H1 (cell line): ENCODE measurements at regions not wholly inside any gene's neighbourhood (a gene's known extent, or its start where the extent isn't known, plus 50 kb on each side); places are given as distances from the start of the nearest gene placed in this dataset.

Source experiments
- CTCF ChIA-PET: fragments of 300-600 bp; sonication (Branson Sonifier 250); formaldehyde crosslinking; loops from one replicate; lab custom pipeline; 2021; ENCODE audit not compliant: partially characterized antibody; lab: Charles Lee
- POLR2A ChIA-PET: fragments of 300-600 bp; sonication (Branson Sonifier 250); formaldehyde crosslinking; loops from one replicate; lab custom pipeline; 2021; ENCODE audit warnings: inconsistent platforms; ENCODE audit not compliant: partially characterized antibody; lab: Charles Lee
- DNase-seq, 2 experiments: peaks; one replicate each; pipeline versions ENCODE4 v3.0.0 to v3.0.0-alpha.2; 2010 to 2022; ENCODE audit warnings: low spot score in 2 of 2, low read depth in 1 of 2, mixed read lengths in 1 of 2
- FAIRE-seq: peaks from 2 replicates; lab custom pipeline; 2011; peaks lifted over from hg19 to GRCh38; lab: Jason Lieb, UNC
- H2AFZ ChIP-seq: 2 replicates; pipeline ENCODE4 v1.8.1; 2012; ENCODE audit warnings: low read length, inconsistent platforms
- H2AK5ac ChIP-seq: 2 replicates; pipeline ENCODE4 v1.6.1; 2013; ENCODE audit warnings: low read depth, low read length
- H2BK120ac ChIP-seq: replicated peaks from 2 replicates; pipeline ENCODE3; 2013; ENCODE audit warnings: low read depth, low read length, inconsistent platforms
- H2BK12ac ChIP-seq: 2 replicates; pipeline ENCODE4 v1.6.1; 2013; ENCODE audit warnings: low read depth, low read length
- H2BK15ac ChIP-seq: 2 replicates; pipeline ENCODE4 v1.6.1; 2013; ENCODE audit warnings: low read length
- H2BK20ac ChIP-seq: 2 replicates; pipeline ENCODE4 v1.6.1; 2013; ENCODE audit warnings: low read length
- H2BK5ac ChIP-seq: 2 replicates; pipeline ENCODE4 v1.6.1; 2013; ENCODE audit warnings: low read depth, low read length
- H3K14ac ChIP-seq: 2 replicates; pipeline ENCODE4 v1.6.1; 2013; ENCODE audit warnings: inconsistent platforms; ENCODE audit not compliant: insufficient read length
- H3K18ac ChIP-seq: 2 replicates; pipeline ENCODE4 v1.6.1; 2013; ENCODE audit warnings: low read length; ENCODE audit errors: extremely low read depth
- H3K23ac ChIP-seq: 2 replicates; pipeline ENCODE4 v1.6.1; 2013; ENCODE audit warnings: inconsistent platforms; ENCODE audit not compliant: insufficient read length
- H3K23me2 ChIP-seq: 2 replicates; pipeline ENCODE4 v1.6.1; 2013; ENCODE audit warnings: low read depth, low read length
- H3K27ac ChIP-seq: 2 replicates; pipeline ENCODE4 v1.6.1; 2011; ENCODE audit warnings: low read depth, low read length, inconsistent platforms
- H3K27me3 ChIP-seq, 4 experiments: replicated peaks in 1 of 4; 1 replicate in 1 of 4; 2 replicates in 3 of 4; pipeline versions ENCODE4 v1.6.1 to v1.8.1; 2011 to 2013; ENCODE audit warnings: low read length in 3 of 4, mild to moderate bottlenecking in 3 of 4, inconsistent platforms in 2 of 4, mixed read lengths in 2 of 4, moderate library complexity in 1 of 4; ENCODE audit not compliant: control insufficient read depth in 3 of 4, insufficient read depth in 3 of 4; ENCODE audit errors: extremely low read depth in 1 of 4
- H3K36me3 ChIP-seq, 4 experiments: 2 replicates each; pipeline versions ENCODE4 v1.6.1 to v1.8.1; 2011 to 2013; ENCODE audit warnings: mild to moderate bottlenecking in 4 of 4, low read length in 3 of 4, moderate library complexity in 2 of 4, control low read depth in 1 of 4, inconsistent platforms in 1 of 4; ENCODE audit not compliant: insufficient read depth in 4 of 4, control insufficient read depth in 2 of 4
- H3K4ac ChIP-seq: replicated peaks from 2 replicates; pipeline ENCODE3; 2013; ENCODE audit warnings: low read length, low read depth, mixed read lengths, inconsistent platforms; ENCODE audit not compliant: insufficient read length
- H3K4me1 ChIP-seq, 4 experiments: replicated peaks in 1 of 4; 1 replicate in 1 of 4; 2 replicates in 3 of 4; pipeline versions ENCODE4 v1.6.1 to v1.8.1; 2011 to 2013; ENCODE audit warnings: low read length in 3 of 4, inconsistent platforms in 2 of 4, mixed read lengths in 1 of 4; ENCODE audit not compliant: insufficient read depth in 4 of 4, control insufficient read depth in 3 of 4
- H3K4me2 ChIP-seq, 2 experiments: 2 replicates each; pipeline versions ENCODE4 v1.6.1 to v1.8.1; 2011 to 2013; ENCODE audit warnings: low read depth in 2 of 2, low read length in 2 of 2, control low read depth in 1 of 2, inconsistent platforms in 1 of 2, mild to moderate bottlenecking in 1 of 2; ENCODE audit not compliant: insufficient read depth in 1 of 2
- H3K4me3 ChIP-seq, 4 experiments: fragments of 200-600, 300-600 bp in 1 of 4; sonication (generic), shearing (Covaris generic), sonication (Bioruptor Twin) in 1 of 4; 2 replicates each; pipeline versions ENCODE4 v1.5.1 to v1.8.1; 2011 to 2016; ENCODE audit warnings: low read length in 4 of 4, low read depth in 3 of 4, control low read depth in 2 of 4, inconsistent platforms in 2 of 4, mild to moderate bottlenecking in 2 of 4, mixed read lengths in 1 of 4, moderate library complexity in 1 of 4; ENCODE audit not compliant: insufficient read depth in 2 of 4; ENCODE audit errors: extremely low read depth in 1 of 4
- H3K56ac ChIP-seq: replicated peaks from 2 replicates; pipeline ENCODE3; 2013; ENCODE audit warnings: low read depth, mild to moderate bottlenecking, mixed read lengths, low read length, inconsistent platforms; ENCODE audit not compliant: insufficient read length
- H3K79me1 ChIP-seq: 2 replicates; pipeline ENCODE4 v1.6.1; 2013; ENCODE audit warnings: low read depth, low read length, control low read depth
- H3K79me2 ChIP-seq, 2 experiments: 2 replicates each; pipeline versions ENCODE4 v1.6.1 to v1.8.1; 2012 to 2013; ENCODE audit warnings: low read length in 2 of 2, mild to moderate bottlenecking in 2 of 2, inconsistent platforms in 1 of 2; ENCODE audit not compliant: insufficient read depth in 2 of 2, control insufficient read depth in 1 of 2
- H3K9ac ChIP-seq, 4 experiments: replicated peaks in 1 of 4; 1 replicate in 1 of 4; 2 replicates in 3 of 4; pipeline versions ENCODE4 v1.6.1 to v1.8.1; 2011 to 2013; ENCODE audit warnings: low read depth in 3 of 4, low read length in 3 of 4, control low read depth in 2 of 4, mild to moderate bottlenecking in 2 of 4, moderate library complexity in 2 of 4, inconsistent platforms in 1 of 4; ENCODE audit errors: extremely low read depth in 1 of 4
- H3K9me3 ChIP-seq, 2 experiments: 2 replicates each; pipeline versions ENCODE4 v1.6.1 to v1.8.1; 2012 to 2013; ENCODE audit warnings: mild to moderate bottlenecking in 2 of 2, moderate library complexity in 2 of 2, control low read depth in 1 of 2, inconsistent platforms in 1 of 2, low read depth in 1 of 2, low read length in 1 of 2, mixed read lengths in 1 of 2; ENCODE audit not compliant: insufficient read depth in 2 of 2
- H4K20me1 ChIP-seq, 2 experiments: replicated peaks in 1 of 2; 2 replicates each; pipeline versions ENCODE3 to v1.8.1; 2011 to 2013; ENCODE audit warnings: inconsistent platforms in 2 of 2, low read length in 2 of 2, mild to moderate bottlenecking in 1 of 2; ENCODE audit not compliant: insufficient read depth in 2 of 2, control insufficient read depth in 1 of 2
- H4K5ac ChIP-seq: 2 replicates; pipeline ENCODE4 v1.6.1; 2013; ENCODE audit warnings: low read length, low read depth, mixed read lengths, inconsistent platforms; ENCODE audit not compliant: insufficient read length
- H4K8ac ChIP-seq: 2 replicates; pipeline ENCODE4 v1.8.0; 2013; ENCODE audit warnings: mild to moderate bottlenecking, moderate library complexity, low read length, inconsistent platforms; ENCODE audit not compliant: insufficient read depth; ENCODE audit errors: extremely low read depth
- H4K91ac ChIP-seq: replicated peaks from 2 replicates; pipeline ENCODE3; 2013; ENCODE audit warnings: low read length, mixed read lengths, inconsistent platforms; ENCODE audit not compliant: insufficient read length
- CREB1 ChIP-seq: IDR thresholded peaks from 2 replicates; pipeline ENCODE4 v1.6.1; 2012; ENCODE audit warnings: inconsistent platforms
- KDM4A ChIP-seq: IDR thresholded peaks from one replicate; pipeline ENCODE4 v1.7.1; 2012; ENCODE audit warnings: low read depth, mild to moderate bottlenecking, moderate library complexity, low read length, inconsistent platforms; ENCODE audit not compliant: severe bottlenecking
- KDM5A ChIP-seq: fragments of 200-600 bp; IDR thresholded peaks from 2 replicates; pipeline ENCODE4 v1.7.1; 2012; ENCODE audit warnings: mild to moderate bottlenecking, low read length, inconsistent platforms, mixed read lengths
- PHF8 ChIP-seq: fragments of 200-600 bp; sonication (generic); conservative IDR thresholded peaks from 2 replicates; pipeline ENCODE4 v1.7.1; 2012; ENCODE audit warnings: low read depth, mild to moderate bottlenecking, inconsistent platforms, low read length, moderate library complexity
- POLR2AphosphoS5 ChIP-seq: IDR thresholded peaks from 2 replicates; pipeline ENCODE4 v1.6.1; 2011; ENCODE audit warnings: low read depth, low read length
- RFX5 ChIP-seq: IDR thresholded peaks from 2 replicates; pipeline ENCODE4 v1.6.1; 2011; ENCODE audit warnings: low read depth, low read length, improper control_type of control experiment, borderline replicate concordance
- SIN3A ChIP-seq, 2 experiments: IDR thresholded peaks in 1 of 2; conservative IDR thresholded peaks in 1 of 2; 2 replicates each; pipeline ENCODE4 v1.6.1; 2011 to 2012; ENCODE audit warnings: low read length in 2 of 2, improper control_type of control experiment in 1 of 2, low read depth in 1 of 2, mild to moderate bottlenecking in 1 of 2
- SRF ChIP-seq: IDR thresholded peaks from 2 replicates; pipeline ENCODE4 v1.6.1; 2011; ENCODE audit warnings: mild to moderate bottlenecking, low read depth, low read length, moderate library complexity
- SUZ12 ChIP-seq: fragments of 200-600 bp; sonication (generic); IDR thresholded peaks from 2 replicates; pipeline ENCODE4 v1.6.1; 2012; ENCODE audit warnings: mild to moderate bottlenecking, inconsistent platforms, low read length, moderate library complexity, mixed read lengths
- TBP ChIP-seq: IDR thresholded peaks from 2 replicates; pipeline ENCODE4 v1.6.1; 2011; ENCODE audit warnings: low read depth, low read length, improper control_type of control experiment
- TCF12 ChIP-seq: IDR thresholded peaks from 2 replicates; pipeline ENCODE4 v1.6.1; 2011; ENCODE audit warnings: low read depth, mild to moderate bottlenecking, low read length
- WGBS, 2 experiments: shearing (Covaris generic) in 1 of 2; methylation state at CpG; one replicate each; pipeline versions ENCODE4 v1.1.6 to v1.1.7; 2013 to 2015; ENCODE audit warnings: low lambda C conversion rate in 2 of 2, mixed read lengths in 2 of 2, inconsistent platforms in 1 of 2, low coverage in 1 of 2, missing lambda C conversion rate in 1 of 2; ENCODE audit not compliant: insufficient replicate concordance in 2 of 2, insufficient coverage in 1 of 2, insufficient read length in 1 of 2; ENCODE audit errors: extremely low coverage in 1 of 2, missing lambda C conversion rate in 1 of 2; 5-methylcytosine and 5-hydroxymethylcytosine counted together

DNA sequence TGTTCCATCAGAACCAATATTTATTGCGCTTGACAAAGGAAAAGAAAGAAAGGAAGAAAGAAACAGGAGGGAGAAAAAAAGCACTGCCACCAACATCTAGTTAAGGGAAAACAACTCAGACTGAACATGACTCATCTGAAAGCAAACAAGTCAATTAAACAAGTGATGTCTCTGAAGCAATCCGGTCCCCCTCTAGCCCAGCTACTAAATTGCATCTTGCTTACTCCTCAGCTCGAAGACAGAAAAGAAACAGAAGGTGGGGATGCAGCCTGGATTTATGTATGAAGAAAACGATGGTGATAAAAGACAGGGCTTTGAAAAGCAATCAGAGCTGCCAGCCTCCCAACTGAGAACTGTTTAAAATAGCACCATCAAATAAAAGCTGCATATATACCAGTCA is 188.2 kb downstream of the OMA1 start:
- DNase-seq (no peak), FAIRE-seq (no peak)
- Histone ChIP-seq H3K9me3 (no peaks in the 10 kb centered on the region), H3K23me2 (no peaks in the 10 kb centered on the region; the same call in 1 of the 2 replicates), H3K79me1 (no peaks in the 10 kb centered on the region), H3K23ac (no peak overlapping the region), H2AK5ac (no peak overlapping the region), H4K91ac (no peak overlapping the region), H2BK20ac (no peak overlapping the region), H3K56ac (no peak overlapping the region), H3K4me3 (no peak overlapping the region), H4K20me1 (no peaks in the 10 kb centered on the region), H3K14ac (no peak overlapping the region), H3K27ac (no peak overlapping the region), H4K5ac (no peak overlapping the region), H3K9ac (no peak overlapping the region), H3K79me2 (no peaks in the 10 kb centered on the region), H4K8ac (no peak overlapping the region), H2BK120ac (no peak overlapping the region), H3K27me3 (no peaks in the 10 kb centered on the region), H2AFZ (no peak overlapping the region), H3K36me3 (no peaks in the 10 kb centered on the region), H2BK5ac (no peak overlapping the region), H3K4me2 (no peak overlapping the region), H3K18ac (no peak overlapping the region), H2BK15ac (no peak overlapping the region), H3K4me1 (peaks cover 0 to 5% (median 0%) of the 10 kb centered on the region in 4 experiments; a peak in 4 of 7 replicates), H3K4ac (no peak overlapping the region), H2BK12ac (no peak overlapping the region)
- 75% methylated on average over 4 of the region's 4 CpGs; no CpG with 5 or more reads in 1 of the 2 experiments for WGBS, 2 experiments
- ChIA-PET POLR2A (no interaction called here), CTCF (interaction anchor here (1.0 to 1.9 kb wide), 4 partner anchors 12 to 200 kb away, joined by 3 to 6 read pairs (median 4); no protein-coding TSS in a partner anchor)
- TF ChIP-seq CREB1 (no peak), RFX5 (no peak), TCF12 (no peak), SRF (no peak), SUZ12 (no peak), TBP (no peak), PHF8 (no peak), KDM4A (no peak), POLR2AphosphoS5 (no peak), SIN3A (conservative IDR thresholded peaks at IDR 0.05 in 1 of 2, IDR thresholded peaks at IDR 0.05 in 1 of 2; ENCODE audit: low read depth in 1 of 2, low read length in 2 of 2) (no peak), KDM5A (no peak)
